Spleen (tissue), 7 donors: ENCODE measurements at regions not wholly inside any gene's neighbourhood (a gene's known extent, or its start where the extent isn't known, plus 50 kb on each side); places are given as distances from the start of the nearest gene placed in this dataset.

ENCODE experiments used
- POLR2A ChIP-seq, 3 donors: fragments of 450-650 bp; IDR thresholded peaks; one replicate each; pipeline ENCODE4 v1.5.1; 2017; ENCODE audit warnings: antibody characterized with exemption in 3 of 3, mild to moderate bottlenecking in 1 of 3
- TF ChIP-seq, protein P1 (sequence below), 11 experiments: fragments of 200-600 bp in 7 of 11; fragments of 450-650 bp in 4 of 11; sonication (generic) in 4 of 11; IDR thresholded peaks in 8 of 11; conservative IDR thresholded peaks in 3 of 11; 1 replicate in 7 of 11; 2 replicates in 4 of 11; pipeline versions ENCODE4 v1.4.0 to v1.8.0; 2016 to 2021; ENCODE audit warnings: antibody characterized with exemption in 11 of 11, inconsistent platforms in 4 of 11, mild to moderate bottlenecking in 1 of 11
- donor health status: DM: no; HTN: no; CAD: no; lungs with moderate emphysema.
- donor health status: DM: no; HTN: no; CAD: no.
- donor health status: DM: no; HTN: no; CAD: no.

DNA sequence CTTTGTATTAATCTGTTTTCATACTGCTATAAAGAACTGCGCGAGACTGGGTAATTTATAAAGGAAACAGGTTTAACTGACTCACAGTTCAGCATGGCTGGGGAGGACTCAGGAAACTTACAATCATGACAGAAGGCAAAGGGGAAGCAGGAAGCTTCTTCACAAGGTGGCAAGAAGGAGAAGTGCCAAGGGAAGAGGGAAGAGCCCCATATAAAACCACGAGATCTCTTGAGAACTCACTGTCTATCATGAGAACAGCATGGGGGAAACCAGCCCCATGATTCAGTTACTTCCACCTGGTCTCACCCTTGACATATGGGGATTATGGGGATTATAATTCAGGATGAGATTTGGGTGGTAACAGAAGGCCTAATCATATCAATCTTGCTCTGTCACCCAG, 60.9 kb upstream of the CHD1 start:
- TF ChIP-seq, protein P1, sequence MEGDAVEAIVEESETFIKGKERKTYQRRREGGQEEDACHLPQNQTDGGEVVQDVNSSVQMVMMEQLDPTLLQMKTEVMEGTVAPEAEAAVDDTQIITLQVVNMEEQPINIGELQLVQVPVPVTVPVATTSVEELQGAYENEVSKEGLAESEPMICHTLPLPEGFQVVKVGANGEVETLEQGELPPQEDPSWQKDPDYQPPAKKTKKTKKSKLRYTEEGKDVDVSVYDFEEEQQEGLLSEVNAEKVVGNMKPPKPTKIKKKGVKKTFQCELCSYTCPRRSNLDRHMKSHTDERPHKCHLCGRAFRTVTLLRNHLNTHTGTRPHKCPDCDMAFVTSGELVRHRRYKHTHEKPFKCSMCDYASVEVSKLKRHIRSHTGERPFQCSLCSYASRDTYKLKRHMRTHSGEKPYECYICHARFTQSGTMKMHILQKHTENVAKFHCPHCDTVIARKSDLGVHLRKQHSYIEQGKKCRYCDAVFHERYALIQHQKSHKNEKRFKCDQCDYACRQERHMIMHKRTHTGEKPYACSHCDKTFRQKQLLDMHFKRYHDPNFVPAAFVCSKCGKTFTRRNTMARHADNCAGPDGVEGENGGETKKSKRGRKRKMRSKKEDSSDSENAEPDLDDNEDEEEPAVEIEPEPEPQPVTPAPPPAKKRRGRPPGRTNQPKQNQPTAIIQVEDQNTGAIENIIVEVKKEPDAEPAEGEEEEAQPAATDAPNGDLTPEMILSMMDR (IDR thresholded peaks at IDR 0.05 in 8 of 11, conservative IDR thresholded peaks at IDR 0.05 in 3 of 11): no peak
- no peak for TF ChIP-seq POLR2A (IDR thresholded peaks at IDR 0.05)
